Suprapubic skin (tissue), 3 donors: ENCODE measurements at regions not wholly inside any gene's neighbourhood (a gene's known extent, or its start where the extent isn't known, plus 50 kb on each side); places are given as distances from the start of the nearest gene placed in this dataset.

Experiments
- POLR2AphosphoS5 ChIP-seq, 3 donors: sonication (generic); formaldehyde crosslinking; IDR thresholded peaks; one replicate each; pipeline ENCODE4 v1.6.1; 2017; ENCODE audit warnings: antibody characterized with exemption in 3 of 3
- TF ChIP-seq, protein P1 (sequence below), 2 donors: fragments of 200-600 bp in 1 of 2; fragments of 450-650 bp in 1 of 2; sonication (generic) in 1 of 2; IDR thresholded peaks; one replicate each; pipeline ENCODE4 v1.5.1; 2016 to 2019; ENCODE audit warnings: antibody characterized with exemption in 2 of 2, mild to moderate bottlenecking in 1 of 2, moderate library complexity in 1 of 2

DNA sequence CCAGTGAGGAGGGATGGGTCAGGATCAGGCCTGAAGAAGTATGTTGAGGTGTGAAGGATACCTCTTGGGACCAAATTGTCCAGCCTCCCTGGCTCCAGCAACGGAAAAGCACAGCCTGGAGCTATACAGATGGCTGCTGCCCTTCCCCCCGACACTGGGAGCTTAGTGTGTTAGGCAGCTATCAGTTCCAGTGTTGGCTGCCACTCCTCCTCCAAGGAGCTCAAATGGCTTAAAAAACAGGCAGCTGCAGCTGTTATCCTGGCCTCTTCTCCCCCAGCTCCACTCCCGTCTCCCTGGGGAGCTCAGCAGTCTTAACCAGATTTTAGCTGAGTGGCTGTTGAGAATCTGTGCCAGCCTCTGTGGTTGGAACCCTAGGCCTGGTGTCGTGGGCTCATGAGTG, 225.0 kb downstream of the JRKL start:
- no peak for TF ChIP-seq POLR2AphosphoS5 (IDR thresholded peaks at IDR 0.05)
- TF ChIP-seq, protein P1, sequence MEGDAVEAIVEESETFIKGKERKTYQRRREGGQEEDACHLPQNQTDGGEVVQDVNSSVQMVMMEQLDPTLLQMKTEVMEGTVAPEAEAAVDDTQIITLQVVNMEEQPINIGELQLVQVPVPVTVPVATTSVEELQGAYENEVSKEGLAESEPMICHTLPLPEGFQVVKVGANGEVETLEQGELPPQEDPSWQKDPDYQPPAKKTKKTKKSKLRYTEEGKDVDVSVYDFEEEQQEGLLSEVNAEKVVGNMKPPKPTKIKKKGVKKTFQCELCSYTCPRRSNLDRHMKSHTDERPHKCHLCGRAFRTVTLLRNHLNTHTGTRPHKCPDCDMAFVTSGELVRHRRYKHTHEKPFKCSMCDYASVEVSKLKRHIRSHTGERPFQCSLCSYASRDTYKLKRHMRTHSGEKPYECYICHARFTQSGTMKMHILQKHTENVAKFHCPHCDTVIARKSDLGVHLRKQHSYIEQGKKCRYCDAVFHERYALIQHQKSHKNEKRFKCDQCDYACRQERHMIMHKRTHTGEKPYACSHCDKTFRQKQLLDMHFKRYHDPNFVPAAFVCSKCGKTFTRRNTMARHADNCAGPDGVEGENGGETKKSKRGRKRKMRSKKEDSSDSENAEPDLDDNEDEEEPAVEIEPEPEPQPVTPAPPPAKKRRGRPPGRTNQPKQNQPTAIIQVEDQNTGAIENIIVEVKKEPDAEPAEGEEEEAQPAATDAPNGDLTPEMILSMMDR (IDR thresholded peaks at IDR 0.05) = no peak
